ENCODE measurements at regions not wholly inside any gene's neighbourhood (a gene's known extent, or its start where the extent isn't known, plus 50 kb on each side); places are given as distances from the start of the nearest gene placed in this dataset.

DNA sequence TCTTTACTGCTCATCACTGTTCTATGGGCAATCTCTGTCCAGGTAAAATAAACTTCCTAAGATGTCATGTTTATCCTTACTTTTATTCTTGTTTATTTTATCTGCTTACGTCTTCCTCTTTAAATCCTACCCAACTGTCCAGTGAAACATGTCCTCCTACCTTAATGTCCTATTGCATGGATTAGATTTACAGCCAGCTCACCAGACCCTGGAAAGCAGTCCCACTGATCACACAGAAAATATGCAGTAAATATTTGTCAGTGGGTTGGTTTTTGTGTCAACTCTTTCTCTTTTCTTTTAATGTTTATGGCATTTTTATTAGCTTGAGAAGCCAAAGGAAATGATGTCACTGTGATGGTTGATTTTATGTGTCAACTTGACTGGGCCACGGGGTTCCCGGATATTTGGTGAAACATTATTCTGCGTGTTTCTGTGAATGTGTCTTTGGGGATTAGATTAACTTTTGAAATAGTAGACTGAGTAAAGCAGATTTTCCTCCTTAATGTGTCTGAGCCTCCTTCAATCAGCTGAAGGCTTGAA lies 258.3 kb downstream of the SRGAP2C start:
- no peaks in the 10 kb centered on the region for H3K4me1 ChIP-seq (ENCODE audit: insufficient read depth, low read length)
- H3K4me2 ChIP-seq (ENCODE audit: insufficient read depth, low read length), result no peak overlapping the region
- H3K9me3 ChIP-seq (ENCODE audit: insufficient read depth, low read length, severe bottlenecking), result no peaks in the 10 kb centered on the region
- no peak for DNase-seq
- H3K4me3 ChIP-seq (ENCODE audit: low read depth in 1 of 2, low read length in 2 of 2), result no peak overlapping the region
- H3K9ac ChIP-seq (ENCODE audit: low read depth, low read length), result no peak overlapping the region
- no peaks in the 10 kb centered on the region for H3K79me2 ChIP-seq (ENCODE audit: insufficient read depth, low read length)
- no peak overlapping the region for H3K27ac ChIP-seq (ENCODE audit: low read length)
- no peak overlapping the region for H2AFZ ChIP-seq (ENCODE audit: low read depth, low read length)
- no peaks in the 10 kb centered on the region for H3K36me3 ChIP-seq (ENCODE audit: insufficient read depth, low read length)
- no peaks in the 10 kb centered on the region for H3K27me3 ChIP-seq (ENCODE audit: insufficient read depth, low read length, poor library complexity)
- H4K20me1 ChIP-seq (ENCODE audit: insufficient read depth, low read length), result no peaks in the 10 kb centered on the region
- no peak for ATAC-seq (ENCODE audit: insufficient read depth, low read depth)
- TF ChIP-seq CTCF (IDR thresholded peaks at IDR 0.05; ENCODE audit: borderline replicate concordance, extremely low read depth, low read length, poor library complexity, severe bottlenecking), result no peak
- TF ChIP-seq EZH2 (IDR thresholded peaks at IDR 0.05; ENCODE audit: borderline replicate concordance, low read depth, low read length, severe bottlenecking), result no peak

DNA sequence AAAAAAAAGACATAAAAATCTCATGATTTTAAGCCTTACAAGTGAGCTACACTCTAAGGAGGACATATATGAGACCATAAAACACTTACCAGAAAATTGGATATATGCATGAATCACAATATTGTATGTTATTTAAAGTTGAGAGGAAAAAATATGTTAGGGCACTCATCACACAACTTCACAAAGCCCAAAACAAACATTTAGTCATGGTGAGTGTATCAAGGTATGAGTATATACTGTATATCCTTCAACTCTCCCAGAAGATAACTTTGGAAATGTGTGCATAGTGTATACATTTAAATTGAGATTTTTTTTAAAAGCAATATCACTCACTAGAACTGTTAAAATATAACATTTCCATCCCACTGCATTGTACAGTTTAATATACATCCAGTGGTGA lies 259.3 kb downstream of the SRGAP2C start:
- Histone ChIP-seq H3K79me2 (ENCODE audit: insufficient read depth, low read length) (no peaks in the 10 kb centered on the region), H3K4me3 (ENCODE audit: low read depth in 1 of 2, low read length in 2 of 2) (no peak overlapping the region), H3K4me1 (ENCODE audit: insufficient read depth, low read length) (no peaks in the 10 kb centered on the region), H3K4me2 (ENCODE audit: insufficient read depth, low read length) (no peak overlapping the region), H3K27me3 (ENCODE audit: insufficient read depth, low read length, poor library complexity) (no peaks in the 10 kb centered on the region), H3K9ac (ENCODE audit: low read depth, low read length) (no peak overlapping the region), H3K36me3 (ENCODE audit: insufficient read depth, low read length) (no peaks in the 10 kb centered on the region), H2AFZ (ENCODE audit: low read depth, low read length) (no peak overlapping the region), H4K20me1 (ENCODE audit: insufficient read depth, low read length) (no peaks in the 10 kb centered on the region), H3K9me3 (ENCODE audit: insufficient read depth, low read length, severe bottlenecking) (no peaks in the 10 kb centered on the region), H3K27ac (ENCODE audit: low read length) (no peak overlapping the region)
- no peak for DNase-seq
- ATAC-seq (ENCODE audit: insufficient read depth, low read depth), result no peak
- TF ChIP-seq EZH2 (IDR thresholded peaks at IDR 0.05; ENCODE audit: borderline replicate concordance, low read depth, low read length, severe bottlenecking) (no peak), CTCF (IDR thresholded peaks at IDR 0.05; ENCODE audit: borderline replicate concordance, extremely low read depth, low read length, poor library complexity, severe bottlenecking) (no peak)

- Histone ChIP-seq H3K9me3 (ENCODE audit: insufficient read depth, low read length, severe bottlenecking) (no peaks in the 10 kb centered on the region), H3K27me3 (ENCODE audit: insufficient read depth, low read length, poor library complexity) (no peaks in the 10 kb centered on the region), H3K27ac (ENCODE audit: low read length) (no peak overlapping the region), H3K79me2 (ENCODE audit: insufficient read depth, low read length) (no peaks in the 10 kb centered on the region), H3K9ac (ENCODE audit: low read depth, low read length) (no peak overlapping the region), H3K4me3 (ENCODE audit: low read depth in 1 of 2, low read length in 2 of 2) (no peak overlapping the region), H3K4me2 (ENCODE audit: insufficient read depth, low read length) (no peak overlapping the region), H3K4me1 (ENCODE audit: insufficient read depth, low read length) (no peaks in the 10 kb centered on the region), H3K36me3 (ENCODE audit: insufficient read depth, low read length) (no peaks in the 10 kb centered on the region), H4K20me1 (ENCODE audit: insufficient read depth, low read length) (no peaks in the 10 kb centered on the region), H2AFZ (ENCODE audit: low read depth, low read length) (no peak overlapping the region)
- no peak for TF ChIP-seq CTCF (IDR thresholded peaks at IDR 0.05; ENCODE audit: borderline replicate concordance, extremely low read depth, low read length, poor library complexity, severe bottlenecking)
- DNase-seq (no peak), ATAC-seq (ENCODE audit: insufficient read depth, low read depth) (no peak)
Observed at GRCh38 chr1:121445679-121446078, 260.9 kb downstream of the SRGAP2C start.
